ENCODE measurements at regions not wholly inside any gene's neighbourhood (a gene's known extent, or its start where the extent isn't known, plus 50 kb on each side); places are given as distances from the start of the nearest gene placed in this dataset.

DNA sequence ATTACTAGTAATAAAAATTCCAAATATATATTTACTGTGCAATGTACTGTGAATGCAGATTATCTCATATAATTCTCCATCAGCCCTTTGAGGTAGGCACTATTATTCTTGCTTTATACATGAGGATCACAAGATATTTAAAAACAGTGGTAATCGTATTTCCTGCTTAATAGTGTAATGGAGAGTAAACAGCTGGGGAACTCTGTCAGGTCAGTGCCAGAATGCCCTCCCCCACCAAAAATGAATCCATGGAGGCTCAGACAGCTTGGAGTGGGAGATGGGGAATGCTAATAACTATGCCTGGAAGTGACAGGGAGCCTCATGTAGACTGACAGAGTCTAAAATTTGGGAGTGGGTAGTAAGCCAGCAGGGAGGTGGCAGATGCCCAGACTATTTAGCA is 153.6 kb downstream of the PAH start:
- Histone ChIP-seq H3K9me3 (no peaks in the 10 kb centered on the region), H3K4me3 (no peak overlapping the region), H3K27me3 (no peaks in the 10 kb centered on the region), H3K27ac (no peak overlapping the region), H3K36me3 (no peaks in the 10 kb centered on the region), H3K4me1 (no peaks in the 10 kb centered on the region)
- intact Hi-C loops (cut with DNase I), result no loop called here
- DNase-seq, result peak in 1 of 4 donors; percentile 40
- no peak for TF ChIP-seq CTCF (IDR thresholded peaks at IDR 0.05)
- no peak for ATAC-seq

DNA sequence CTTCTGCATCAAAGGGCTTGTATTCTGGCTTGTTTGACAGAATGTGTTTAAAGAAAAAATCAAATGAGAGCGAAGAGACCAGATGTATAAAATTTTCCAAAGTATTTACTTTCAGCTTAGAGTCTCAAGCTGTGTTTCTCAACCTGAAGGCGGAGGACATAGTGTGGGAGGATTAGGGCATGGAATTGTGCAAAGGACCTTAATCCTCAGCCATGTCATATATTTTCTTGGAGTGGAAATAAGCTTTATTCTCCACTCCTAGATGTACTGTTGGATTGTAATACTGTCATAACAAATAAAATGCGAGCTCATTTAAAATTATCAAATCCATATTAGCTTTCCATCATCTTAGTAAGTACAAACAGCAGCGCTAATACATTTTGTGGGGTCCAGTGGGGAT is 154.0 kb downstream of the PAH start:
- ATAC-seq (no peak), DNase-seq (peak in 1 of 4 donors; percentile 19)
- no peak for TF ChIP-seq CTCF (IDR thresholded peaks at IDR 0.05)
- H3K27ac ChIP-seq, result no peak overlapping the region
- H3K9me3 ChIP-seq, result no peaks in the 10 kb centered on the region
- H3K27me3 ChIP-seq, result no peaks in the 10 kb centered on the region
- intact Hi-C loops (cut with DNase I), result no loop called here
- H3K36me3 ChIP-seq, result no peaks in the 10 kb centered on the region
- H3K4me3 ChIP-seq, result no peak overlapping the region
- H3K4me1 ChIP-seq, result no peaks in the 10 kb centered on the region

- no peak overlapping the region for H3K27ac ChIP-seq
- H3K4me1 ChIP-seq, result no peaks in the 10 kb centered on the region
- H3K9me3 ChIP-seq, result no peaks in the 10 kb centered on the region
- H3K36me3 ChIP-seq, result no peaks in the 10 kb centered on the region
- intact Hi-C loops (cut with DNase I), result no loop called here
- DNase-seq (no peak), ATAC-seq (no peak)
- no peak overlapping the region for H3K4me3 ChIP-seq
- H3K27me3 ChIP-seq, result no peaks in the 10 kb centered on the region
- TF ChIP-seq CTCF (IDR thresholded peaks at IDR 0.05), result no peak
Observed at GRCh38 chr12:102760322-102760721, 156.7 kb downstream of the PAH start.

GRCh38 chr12:102759466-102759865 is 157.6 kb downstream of the PAH start:
- no peaks in the 10 kb centered on the region for H3K36me3 ChIP-seq
- no peak overlapping the region for H3K27ac ChIP-seq
- no peak for TF ChIP-seq CTCF (IDR thresholded peaks at IDR 0.05)
- no peak overlapping the region for H3K4me3 ChIP-seq
- no peak for DNase-seq
- no peak for ATAC-seq
- H3K9me3 ChIP-seq, result no peaks in the 10 kb centered on the region
- H3K27me3 ChIP-seq, result no peaks in the 10 kb centered on the region
- intact Hi-C loops (cut with DNase I), result no loop called here
- no peaks in the 10 kb centered on the region for H3K4me1 ChIP-seq

- no peak for DNase-seq
- no peaks in the 10 kb centered on the region for H3K27me3 ChIP-seq
- H3K36me3 ChIP-seq, result no peaks in the 10 kb centered on the region
- peak overlapping the region in 1 of 2 donors; percentile 16 for H3K27ac ChIP-seq
- H3K4me3 ChIP-seq, result no peak overlapping the region
- intact Hi-C loops (cut with DNase I), result no loop called here
- no peaks in the 10 kb centered on the region for H3K4me1 ChIP-seq
- no peaks in the 10 kb centered on the region for H3K9me3 ChIP-seq
- TF ChIP-seq CTCF (IDR thresholded peaks at IDR 0.05), result no peak
- ATAC-seq, result no peak
Observed at GRCh38 chr12:102757882-102758226, 159.2 kb downstream of the PAH start.

Measured in left lung (tissue), 4 donors.